SH-SY5Y (cell line): ENCODE measurements at regions not wholly inside any gene's neighbourhood (a gene's known extent, or its start where the extent isn't known, plus 50 kb on each side); places are given as distances from the start of the nearest gene placed in this dataset.

Source experiments
- GATA2 ChIP-seq: IDR thresholded peaks from 2 replicates; pipeline ENCODE4 v1.6.1; 2011; ENCODE audit warnings: mild to moderate bottlenecking, low read depth, low read length
- GATA3 ChIP-seq: IDR thresholded peaks from 2 replicates; pipeline ENCODE4 v1.6.1; 2011; ENCODE audit warnings: low read depth, mild to moderate bottlenecking, low read length, moderate library complexity

GRCh38 chr1:177703888-177704446, 265.9 kb downstream of the SEC16B start:
- TF ChIP-seq GATA2, result no peak
- TF ChIP-seq GATA3, result no peak
